ENCODE measurements at regions not wholly inside any gene's neighbourhood (a gene's known extent, or its start where the extent isn't known, plus 50 kb on each side); places are given as distances from the start of the nearest gene placed in this dataset.
A peak's percentile ranks its signal among the peaks of the same experiment; 100 is the strongest.

- WGBS (ENCODE audit: extremely low coverage, insufficient coverage, low lambda C conversion rate) = no CpG with 5 or more reads among the region's 3 CpGs
- no peak overlapping the region for H3K18ac ChIP-seq (ENCODE audit: low read length)
These were observed 78.4 kb upstream of the HTR4 start for GRCh38 chr5:148732692-148733091.

DNA sequence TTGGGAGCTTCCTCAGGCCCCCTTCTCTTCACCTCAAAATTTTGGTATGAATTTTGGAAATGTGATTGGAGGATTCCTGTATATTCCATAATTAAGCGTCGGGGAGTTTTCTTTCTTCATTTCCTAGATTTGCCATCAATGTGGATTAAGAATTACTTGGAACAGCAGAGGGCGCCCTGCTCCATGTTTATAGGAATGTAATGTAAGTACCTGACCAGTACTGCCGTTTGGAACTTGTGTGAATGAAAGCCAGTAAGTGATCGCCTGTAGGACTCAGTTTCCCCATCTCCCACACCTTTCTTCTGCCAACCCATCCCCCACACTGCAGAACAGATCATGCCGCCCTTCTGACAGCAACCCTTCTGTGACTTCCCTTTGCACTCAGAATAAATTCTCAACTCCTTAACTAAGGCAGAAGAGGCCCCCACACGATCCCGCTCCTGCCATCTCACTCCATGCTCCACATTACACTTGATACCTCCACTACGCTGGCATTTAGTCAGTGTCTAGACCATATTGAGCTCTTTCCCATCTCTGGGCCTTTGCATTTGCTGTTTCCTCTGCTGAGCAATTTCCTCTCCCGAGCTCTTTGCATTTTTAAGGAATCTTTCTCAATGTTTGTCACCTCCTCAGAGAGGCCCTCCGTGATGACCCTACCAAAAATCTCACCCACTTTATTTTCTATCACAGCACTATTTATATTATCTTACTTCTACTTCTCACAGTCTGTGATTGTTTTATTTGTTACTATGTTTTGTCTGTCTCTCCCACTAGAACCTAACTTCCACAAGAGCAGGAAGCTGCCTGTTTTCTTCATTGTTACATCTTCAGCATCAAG, 79.5 kb upstream of the HTR4 start:
- peak; percentile 80 for DNase-seq
- Histone ChIP-seq H4K5ac (ENCODE audit: low read length) (no peak overlapping the region), H3K27ac (ENCODE audit: low read depth, low read length) (no peak overlapping the region), H3K56ac (ENCODE audit: low read length) (no peak overlapping the region), H3K4ac (ENCODE audit: low read depth, low read length) (no peak overlapping the region), H2BK5ac (ENCODE audit: low read length) (no peak overlapping the region), H2BK120ac (ENCODE audit: low read depth, low read length) (no peak overlapping the region), H3K4me2 (ENCODE audit: low read length) (no peak overlapping the region), H3K79me1 (ENCODE audit: low read length) (no peaks in the 10 kb centered on the region), H3K36me3 (ENCODE audit: control insufficient read depth, insufficient read depth, low read length) (no peaks in the 10 kb centered on the region), H2BK15ac (replicated peaks; ENCODE audit: low read depth) (no peak overlapping the region), H3K4me1 (ENCODE audit: control insufficient read depth, low read depth, low read length) (peaks cover 3% of the 10 kb centered on the region), H3K4me3 (ENCODE audit: low read length) (no peak overlapping the region), H3K27me3 (ENCODE audit: insufficient read depth, low read length, poor library complexity) (no peaks in the 10 kb centered on the region), H3K18ac (ENCODE audit: low read length) (no peak overlapping the region), H2AK5ac (ENCODE audit: low read length) (no peak overlapping the region), H4K8ac (ENCODE audit: low read depth, low read length) (no peak overlapping the region), H3K9ac (ENCODE audit: low read length) (no peak overlapping the region), H3K79me2 (ENCODE audit: control insufficient read depth, insufficient read depth, low read length) (no peaks in the 10 kb centered on the region), H3K23ac (ENCODE audit: low read length) (no peak overlapping the region)
- WGBS (ENCODE audit: extremely low coverage, insufficient coverage, low lambda C conversion rate) = no CpG with 5 or more reads among the region's 11 CpGs

More at GRCh38 chr5:148732692-148733091, 78.4 kb upstream of the HTR4 start:
- Histone ChIP-seq H4K5ac (ENCODE audit: low read length) (no peak overlapping the region), H2AK5ac (ENCODE audit: low read length) (no peak overlapping the region), H3K56ac (ENCODE audit: low read length) (no peak overlapping the region), H3K27me3 (ENCODE audit: insufficient read depth, low read length, poor library complexity) (no peaks in the 10 kb centered on the region), H2BK5ac (ENCODE audit: low read length) (no peak overlapping the region), H3K27ac (ENCODE audit: low read depth, low read length) (no peak overlapping the region), H2BK120ac (ENCODE audit: low read depth, low read length) (no peak overlapping the region), H3K4me3 (ENCODE audit: low read length) (no peak overlapping the region), H2BK15ac (replicated peaks; ENCODE audit: low read depth) (no peak overlapping the region), H3K4ac (ENCODE audit: low read depth, low read length) (no peak overlapping the region), H3K36me3 (ENCODE audit: control insufficient read depth, insufficient read depth, low read length) (no peaks in the 10 kb centered on the region), H3K9ac (ENCODE audit: low read length) (no peak overlapping the region), H3K79me2 (ENCODE audit: control insufficient read depth, insufficient read depth, low read length) (no peaks in the 10 kb centered on the region), H3K79me1 (ENCODE audit: low read length) (no peaks in the 10 kb centered on the region), H3K4me1 (ENCODE audit: control insufficient read depth, low read depth, low read length) (peaks cover 3% of the 10 kb centered on the region), H3K23ac (ENCODE audit: low read length) (no peak overlapping the region), H4K8ac (ENCODE audit: low read depth, low read length) (no peak overlapping the region), H3K4me2 (ENCODE audit: low read length) (no peak overlapping the region)
- DNase-seq = no peak

DNA sequence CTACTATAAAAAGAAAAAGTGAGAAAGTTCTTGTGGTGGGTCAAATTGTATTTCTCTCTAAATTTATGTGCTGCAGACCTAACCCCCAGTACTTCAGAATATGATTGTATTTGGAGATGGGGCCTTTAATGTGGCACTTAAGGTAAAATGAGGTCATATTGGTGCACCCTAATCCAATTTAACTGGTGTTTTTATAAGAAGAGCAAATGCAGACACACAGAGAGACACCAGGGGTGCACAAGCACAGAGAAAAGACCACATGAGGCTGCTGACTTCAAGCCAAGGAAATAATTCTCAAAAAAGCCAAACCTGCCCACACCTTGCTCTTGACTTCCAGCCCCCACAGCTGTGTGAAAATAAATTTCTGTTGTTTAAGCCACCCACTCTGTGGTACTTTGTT, 80.2 kb upstream of the HTR4 start:
- Histone ChIP-seq H2BK120ac (ENCODE audit: low read depth, low read length) (no peak overlapping the region), H4K8ac (ENCODE audit: low read depth, low read length) (no peak overlapping the region), H2AK5ac (ENCODE audit: low read length) (no peak overlapping the region), H3K27ac (ENCODE audit: low read depth, low read length) (no peak overlapping the region), H2BK5ac (ENCODE audit: low read length) (no peak overlapping the region), H3K36me3 (ENCODE audit: control insufficient read depth, insufficient read depth, low read length) (no peaks in the 10 kb centered on the region), H3K79me1 (ENCODE audit: low read length) (no peaks in the 10 kb centered on the region), H3K4me2 (ENCODE audit: low read length) (no peak overlapping the region), H3K4ac (ENCODE audit: low read depth, low read length) (no peak overlapping the region), H3K23ac (ENCODE audit: low read length) (no peak overlapping the region), H3K79me2 (ENCODE audit: control insufficient read depth, insufficient read depth, low read length) (no peaks in the 10 kb centered on the region), H3K9ac (ENCODE audit: low read length) (no peak overlapping the region), H3K4me3 (ENCODE audit: low read length) (no peak overlapping the region), H3K56ac (ENCODE audit: low read length) (no peak overlapping the region), H2BK15ac (replicated peaks; ENCODE audit: low read depth) (no peak overlapping the region), H3K27me3 (ENCODE audit: insufficient read depth, low read length, poor library complexity) (no peaks in the 10 kb centered on the region), H4K5ac (ENCODE audit: low read length) (no peak overlapping the region), H3K18ac (ENCODE audit: low read length) (no peak overlapping the region), H3K4me1 (ENCODE audit: control insufficient read depth, low read depth, low read length) (peaks cover 3% of the 10 kb centered on the region)
- no peak for DNase-seq

GRCh38 chr5:148735301-148735835, 81.0 kb upstream of the HTR4 start:
- Histone ChIP-seq H3K4me2 (ENCODE audit: low read length) (no peak overlapping the region), H3K27me3 (ENCODE audit: insufficient read depth, low read length, poor library complexity) (no peaks in the 10 kb centered on the region), H3K4me1 (ENCODE audit: control insufficient read depth, low read depth, low read length) (peaks cover 3% of the 10 kb centered on the region), H2AK5ac (ENCODE audit: low read length) (no peak overlapping the region), H3K4ac (ENCODE audit: low read depth, low read length) (no peak overlapping the region), H4K8ac (ENCODE audit: low read depth, low read length) (no peak overlapping the region), H3K9ac (ENCODE audit: low read length) (no peak overlapping the region), H3K79me2 (ENCODE audit: control insufficient read depth, insufficient read depth, low read length) (no peaks in the 10 kb centered on the region), H3K79me1 (ENCODE audit: low read length) (no peaks in the 10 kb centered on the region), H3K36me3 (ENCODE audit: control insufficient read depth, insufficient read depth, low read length) (no peaks in the 10 kb centered on the region), H2BK120ac (ENCODE audit: low read depth, low read length) (no peak overlapping the region), H2BK5ac (ENCODE audit: low read length) (no peak overlapping the region), H2BK15ac (replicated peaks; ENCODE audit: low read depth) (no peak overlapping the region), H3K56ac (ENCODE audit: low read length) (no peak overlapping the region), H3K4me3 (ENCODE audit: low read length) (no peak overlapping the region), H4K5ac (ENCODE audit: low read length) (no peak overlapping the region), H3K18ac (ENCODE audit: low read length) (no peak overlapping the region), H3K23ac (ENCODE audit: low read length) (no peak overlapping the region), H3K27ac (ENCODE audit: low read depth, low read length) (no peak overlapping the region)
- no CpG with 5 or more reads among the region's 2 CpGs for WGBS (ENCODE audit: extremely low coverage, insufficient coverage, low lambda C conversion rate)
- no peak for DNase-seq

- Histone ChIP-seq H3K18ac (ENCODE audit: low read length) (no peak overlapping the region), H3K4me1 (ENCODE audit: control insufficient read depth, low read depth, low read length) (peaks cover 3% of the 10 kb centered on the region), H3K79me1 (ENCODE audit: low read length) (no peaks in the 10 kb centered on the region), H4K8ac (ENCODE audit: low read depth, low read length) (no peak overlapping the region), H2BK15ac (replicated peaks; ENCODE audit: low read depth) (no peak overlapping the region), H3K4me3 (ENCODE audit: low read length) (no peak overlapping the region), H2BK5ac (ENCODE audit: low read length) (no peak overlapping the region), H4K5ac (ENCODE audit: low read length) (no peak overlapping the region), H3K36me3 (ENCODE audit: control insufficient read depth, insufficient read depth, low read length) (no peaks in the 10 kb centered on the region), H3K27me3 (ENCODE audit: insufficient read depth, low read length, poor library complexity) (no peaks in the 10 kb centered on the region), H3K4me2 (ENCODE audit: low read length) (no peak overlapping the region), H2BK120ac (ENCODE audit: low read depth, low read length) (no peak overlapping the region), H3K4ac (ENCODE audit: low read depth, low read length) (no peak overlapping the region), H3K27ac (ENCODE audit: low read depth, low read length) (no peak overlapping the region), H3K23ac (ENCODE audit: low read length) (no peak overlapping the region), H3K9ac (ENCODE audit: low read length) (no peak overlapping the region), H3K56ac (ENCODE audit: low read length) (no peak overlapping the region), H3K79me2 (ENCODE audit: control insufficient read depth, insufficient read depth, low read length) (no peaks in the 10 kb centered on the region), H2AK5ac (ENCODE audit: low read length) (no peak overlapping the region)
- no CpG with 5 or more reads among the region's 5 CpGs for WGBS (ENCODE audit: extremely low coverage, insufficient coverage, low lambda C conversion rate)
- DNase-seq = no peak
These were observed 84.7 kb upstream of the HTR4 start for GRCh38 chr5:148739023-148739422.

GRCh38 chr5:148739524-148739923, 85.2 kb upstream of the HTR4 start:
- peaks cover 3% of the 10 kb centered on the region for H3K4me1 ChIP-seq (ENCODE audit: control insufficient read depth, low read depth, low read length)
- H3K27me3 ChIP-seq (ENCODE audit: insufficient read depth, low read length, poor library complexity) = no peaks in the 10 kb centered on the region
- H3K79me2 ChIP-seq (ENCODE audit: control insufficient read depth, insufficient read depth, low read length) = no peaks in the 10 kb centered on the region
- no peak overlapping the region for H2AK5ac ChIP-seq (ENCODE audit: low read length)
- no peak overlapping the region for H2BK15ac ChIP-seq (replicated peaks; ENCODE audit: low read depth)
- H3K79me1 ChIP-seq (ENCODE audit: low read length) = no peaks in the 10 kb centered on the region
- no peak for DNase-seq
- no peaks in the 10 kb centered on the region for H3K36me3 ChIP-seq (ENCODE audit: control insufficient read depth, insufficient read depth, low read length)
- no peak overlapping the region for H3K27ac ChIP-seq (ENCODE audit: low read depth, low read length)
- no peak overlapping the region for H3K4me2 ChIP-seq (ENCODE audit: low read length)
- no peak overlapping the region for H2BK5ac ChIP-seq (ENCODE audit: low read length)
- H3K23ac ChIP-seq (ENCODE audit: low read length) = no peak overlapping the region
- no peak overlapping the region for H4K8ac ChIP-seq (ENCODE audit: low read depth, low read length)
- WGBS (ENCODE audit: extremely low coverage, insufficient coverage, low lambda C conversion rate) = no CpG with 5 or more reads among the region's 2 CpGs
- H2BK120ac ChIP-seq (ENCODE audit: low read depth, low read length) = no peak overlapping the region
- H3K9ac ChIP-seq (ENCODE audit: low read length) = no peak overlapping the region
- no peak overlapping the region for H4K5ac ChIP-seq (ENCODE audit: low read length)
- H3K4ac ChIP-seq (ENCODE audit: low read depth, low read length) = no peak overlapping the region
- no peak overlapping the region for H3K56ac ChIP-seq (ENCODE audit: low read length)
- no peak overlapping the region for H3K4me3 ChIP-seq (ENCODE audit: low read length)
- H3K18ac ChIP-seq (ENCODE audit: low read length) = no peak overlapping the region

All from mesendoderm (in vitro differentiated cells).